T-helper 1 cell treated with Interleukin-12 subunit alpha and Interleukin-12 subunit beta and Interleukin-4 antibody, amounts not matched to agents 30 μg/mL and 1 μg/mL, for 36 hours (primary cell): ENCODE measurements at regions not wholly inside any gene's neighbourhood (a gene's known extent, or its start where the extent isn't known, plus 50 kb on each side); places are given as distances from the start of the nearest gene placed in this dataset.
"Not testable (repeated sequence)": the region's sequence is repeated elsewhere in the genome, so short reads cannot be mapped to it uniquely, and the experiment has no call there.

Source experiments
- H3K27ac Mint-ChIP-seq: one replicate; pipeline ENCODE4 v1.8.0; 2021; ENCODE audit warnings: mild to moderate bottlenecking, mixed read lengths
- H3K27me3 Mint-ChIP-seq: one replicate; pipeline ENCODE4 v1.8.0; 2021; ENCODE audit warnings: low read depth, mixed read lengths
- H3K36me3 Mint-ChIP-seq: one replicate; pipeline ENCODE4 v1.8.0; 2021; ENCODE audit warnings: low read depth, mixed read lengths
- H3K4me1 Mint-ChIP-seq: one replicate; pipeline ENCODE4 v1.8.0; 2021; ENCODE audit warnings: low read depth, mixed read lengths
- H3K4me3 Mint-ChIP-seq: one replicate; pipeline ENCODE4 v1.8.0; 2021; ENCODE audit warnings: mild to moderate bottlenecking, moderate library complexity, mixed read lengths
- H3K9me3 Mint-ChIP-seq: one replicate; pipeline ENCODE4 v1.8.0; 2021; ENCODE audit warnings: mixed read lengths

DNA sequence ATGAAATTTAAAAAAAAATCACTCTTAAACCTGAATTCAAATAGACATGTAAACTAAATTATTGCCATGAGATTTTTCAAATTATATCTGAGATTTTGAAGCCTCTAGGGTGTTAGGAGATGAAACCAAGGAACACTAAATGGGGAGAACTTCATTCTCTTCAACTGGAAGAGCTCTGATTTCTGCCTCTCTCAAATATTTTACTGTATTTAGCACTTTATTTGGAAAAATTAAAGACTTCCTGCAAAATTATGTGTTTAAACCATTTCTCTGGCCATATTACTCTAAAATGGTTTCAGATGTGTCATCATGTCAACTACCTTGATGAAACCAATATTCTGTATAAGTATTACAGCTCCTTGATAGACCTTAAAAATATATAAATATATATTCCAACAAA is 1571.6 kb upstream of the PRR20A start:
- Mint-ChIP-seq H3K4me3 (no peak overlapping the region), H3K27ac (no peak overlapping the region)

DNA sequence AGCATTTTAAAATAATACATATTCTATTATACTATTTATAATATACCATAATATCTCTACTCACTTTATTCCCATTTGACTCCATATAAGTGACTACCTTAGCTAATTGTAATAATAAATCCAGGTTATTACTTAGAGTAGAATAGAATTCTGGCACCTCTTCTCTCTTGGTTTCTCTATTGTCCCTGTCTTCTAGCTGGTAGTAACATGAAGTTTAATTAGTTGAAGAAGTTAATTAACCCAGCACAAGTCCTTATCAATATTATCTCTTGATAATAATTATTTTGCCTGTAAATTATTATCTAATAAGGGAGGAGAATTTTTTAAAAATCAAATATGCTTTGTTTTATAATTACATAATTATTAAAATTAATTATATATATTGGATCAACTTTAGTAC is 1571.2 kb upstream of the PRR20A start:
- Mint-ChIP-seq H3K4me1 (no peaks in the 10 kb centered on the region), H3K4me3 (no peak overlapping the region), H3K36me3 (no peaks in the 10 kb centered on the region), H3K9me3 (peaks cover 3% of the 10 kb centered on the region), H3K27me3 (no peaks in the 10 kb centered on the region), H3K27ac (no peak overlapping the region)

More for the DNA sequence above, 1571.6 kb upstream of the PRR20A start:
- Mint-ChIP-seq H3K27me3 (no peaks in the 10 kb centered on the region), H3K9me3 (peaks cover 3% of the 10 kb centered on the region), H3K4me1 (no peaks in the 10 kb centered on the region), H3K36me3 (no peaks in the 10 kb centered on the region)

DNA sequence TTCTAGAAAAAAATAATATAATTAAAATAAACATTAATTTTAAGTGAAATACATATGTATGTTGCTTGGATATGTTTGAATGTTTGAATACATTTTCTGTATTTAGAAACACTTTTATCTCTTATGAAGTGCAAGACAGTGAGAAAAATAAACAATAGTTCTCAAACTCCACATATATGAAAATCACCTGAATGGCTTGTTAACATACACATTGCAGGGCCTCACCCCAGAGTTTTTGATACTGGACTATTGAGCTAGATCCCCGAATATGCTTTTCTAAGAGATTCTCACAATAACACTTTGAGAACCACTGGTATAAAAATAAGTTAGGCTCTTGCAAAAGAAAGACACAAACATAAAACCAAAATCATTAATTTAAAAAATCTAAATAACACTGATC is 1570.3 kb upstream of the PRR20A start:
- H3K36me3 Mint-ChIP-seq: no peaks in the 10 kb centered on the region
- no peaks in the 10 kb centered on the region for H3K27me3 Mint-ChIP-seq
- peaks cover 3% of the 10 kb centered on the region for H3K9me3 Mint-ChIP-seq
- no peak overlapping the region for H3K4me3 Mint-ChIP-seq
- H3K27ac Mint-ChIP-seq: no peak overlapping the region
- no peaks in the 10 kb centered on the region for H3K4me1 Mint-ChIP-seq

DNA sequence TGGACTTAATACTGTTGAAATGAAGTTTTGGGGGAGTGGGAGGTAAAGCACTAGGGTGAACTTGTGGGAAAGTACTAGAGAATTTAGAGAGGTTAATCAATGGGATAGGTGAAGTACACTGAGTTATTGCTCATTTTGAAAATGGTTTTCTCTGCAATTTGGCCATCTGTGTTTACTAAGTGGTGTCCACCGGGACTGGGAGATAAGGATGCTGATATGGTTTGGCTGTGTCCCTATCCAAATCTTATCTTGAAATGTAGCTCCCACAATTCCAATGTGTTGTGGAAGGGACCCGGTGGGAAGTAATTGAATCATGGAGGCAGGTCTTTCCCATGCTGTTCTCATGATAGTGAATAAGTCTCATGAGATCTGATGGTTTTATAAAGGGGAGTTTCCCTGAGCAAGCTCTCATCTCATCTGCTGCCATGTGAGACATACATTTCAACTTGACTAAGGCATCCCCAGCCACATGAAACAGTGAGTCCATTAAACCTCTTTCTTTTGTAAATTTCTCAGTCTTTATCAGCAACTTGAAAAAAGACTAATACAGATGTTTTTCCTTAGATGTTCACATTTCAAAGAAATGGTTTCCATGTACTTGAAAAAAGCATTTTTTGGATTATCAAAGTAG is 1569.4 kb upstream of the PRR20A start:
- Mint-ChIP-seq H3K27ac (no peak overlapping the region), H3K9me3 (peaks cover 3% of the 10 kb centered on the region), H3K27me3 (no peaks in the 10 kb centered on the region), H3K36me3 (no peaks in the 10 kb centered on the region), H3K4me3 (no peak overlapping the region), H3K4me1 (no peaks in the 10 kb centered on the region)

DNA sequence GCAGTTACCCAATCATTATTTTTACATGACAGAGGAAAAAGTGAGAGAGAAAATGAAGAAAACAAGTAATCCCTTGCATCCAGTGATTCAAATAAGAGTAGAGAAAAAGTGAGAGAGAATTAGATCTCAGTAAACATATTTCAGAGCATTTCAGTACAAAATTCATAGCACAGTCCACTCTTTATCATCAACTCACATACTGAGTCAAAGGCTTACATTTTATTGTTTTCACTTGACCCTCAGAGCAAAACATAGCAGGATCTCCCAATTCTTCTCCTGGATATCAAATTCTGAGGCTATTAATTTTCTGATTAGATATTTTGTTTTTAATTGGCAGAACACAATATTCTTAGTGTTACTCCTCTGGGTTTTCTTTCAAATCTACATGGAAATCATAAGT is 1568.3 kb upstream of the PRR20A start:
- no peaks in the 10 kb centered on the region for H3K9me3 Mint-ChIP-seq
- H3K4me3 Mint-ChIP-seq: no peak overlapping the region
- H3K27me3 Mint-ChIP-seq: no peaks in the 10 kb centered on the region
- H3K4me1 Mint-ChIP-seq: no peaks in the 10 kb centered on the region
- H3K36me3 Mint-ChIP-seq: no peaks in the 10 kb centered on the region
- H3K27ac Mint-ChIP-seq: no peak overlapping the region

DNA sequence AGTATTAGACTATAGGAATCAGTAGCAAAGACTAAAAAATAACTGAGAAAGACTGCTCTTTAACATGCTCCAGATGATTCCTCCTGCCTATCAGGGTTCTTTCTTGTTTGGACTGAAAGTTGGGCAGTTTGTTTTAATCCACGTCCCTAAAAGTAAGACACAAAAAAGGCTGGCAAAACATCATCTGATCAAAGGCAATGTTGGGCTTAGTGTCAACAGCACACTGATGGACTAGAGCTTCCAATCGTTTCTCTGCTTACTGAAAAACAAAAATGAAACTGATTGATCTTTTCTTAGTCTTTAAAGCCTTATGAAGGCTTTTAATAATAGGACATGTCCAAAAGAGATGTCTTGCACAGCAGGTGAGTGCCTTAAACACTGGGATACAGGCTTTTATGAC is 1567.9 kb upstream of the PRR20A start:
- Mint-ChIP-seq H3K4me1 (no peaks in the 10 kb centered on the region), H3K27me3 (no peaks in the 10 kb centered on the region), H3K27ac (no peak overlapping the region), H3K9me3 (no peaks in the 10 kb centered on the region), H3K4me3 (no peak overlapping the region), H3K36me3 (no peaks in the 10 kb centered on the region)

DNA sequence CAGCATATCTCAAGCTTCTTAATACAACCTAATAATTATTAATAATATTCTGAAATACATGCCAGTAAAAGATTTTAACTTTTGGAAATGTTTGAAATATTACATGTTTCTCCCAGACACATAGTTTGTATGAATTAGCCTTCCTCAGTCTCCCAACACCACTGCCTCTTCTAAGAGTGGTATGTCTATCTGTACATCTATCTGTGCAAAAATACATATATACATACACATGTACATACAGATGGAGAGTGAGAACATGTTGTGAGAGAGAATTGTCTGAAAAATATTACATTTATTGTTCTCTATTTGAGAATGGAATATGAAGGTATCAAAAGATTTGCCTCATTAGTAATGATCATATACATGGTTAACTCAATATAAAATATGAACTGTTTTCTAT is 1567.2 kb upstream of the PRR20A start:
- no peaks in the 10 kb centered on the region for H3K27me3 Mint-ChIP-seq
- H3K9me3 Mint-ChIP-seq: no peaks in the 10 kb centered on the region
- no peak overlapping the region for H3K4me3 Mint-ChIP-seq
- H3K4me1 Mint-ChIP-seq: no peaks in the 10 kb centered on the region
- H3K36me3 Mint-ChIP-seq: no peaks in the 10 kb centered on the region
- H3K27ac Mint-ChIP-seq: no peak overlapping the region

DNA sequence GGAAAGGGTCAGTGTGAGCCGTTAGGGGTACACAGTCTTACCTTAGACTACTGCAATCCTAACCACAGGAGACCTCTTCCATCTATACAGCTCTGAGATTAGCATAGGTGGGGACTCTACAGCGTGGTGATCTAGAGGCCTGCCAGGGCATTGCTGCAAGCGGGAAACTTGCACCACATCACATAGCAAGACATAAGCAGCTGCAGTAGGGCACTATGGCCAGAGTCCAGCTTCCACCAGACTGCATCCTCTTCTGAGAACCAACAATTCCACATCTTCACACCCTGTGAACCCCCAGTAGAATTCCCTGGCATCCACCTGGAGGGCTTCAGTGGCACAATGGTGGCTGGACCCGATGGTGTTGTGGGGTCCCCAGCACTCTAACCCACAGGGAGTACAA is 1564.3 kb upstream of the PRR20A start:
- H3K27ac Mint-ChIP-seq: no peak overlapping the region
- H3K36me3 Mint-ChIP-seq: no peaks in the 10 kb centered on the region
- no peak overlapping the region for H3K4me3 Mint-ChIP-seq
- H3K9me3 Mint-ChIP-seq: peaks cover 9% of the 10 kb centered on the region
- no peaks in the 10 kb centered on the region for H3K4me1 Mint-ChIP-seq
- H3K27me3 Mint-ChIP-seq: no peaks in the 10 kb centered on the region

DNA sequence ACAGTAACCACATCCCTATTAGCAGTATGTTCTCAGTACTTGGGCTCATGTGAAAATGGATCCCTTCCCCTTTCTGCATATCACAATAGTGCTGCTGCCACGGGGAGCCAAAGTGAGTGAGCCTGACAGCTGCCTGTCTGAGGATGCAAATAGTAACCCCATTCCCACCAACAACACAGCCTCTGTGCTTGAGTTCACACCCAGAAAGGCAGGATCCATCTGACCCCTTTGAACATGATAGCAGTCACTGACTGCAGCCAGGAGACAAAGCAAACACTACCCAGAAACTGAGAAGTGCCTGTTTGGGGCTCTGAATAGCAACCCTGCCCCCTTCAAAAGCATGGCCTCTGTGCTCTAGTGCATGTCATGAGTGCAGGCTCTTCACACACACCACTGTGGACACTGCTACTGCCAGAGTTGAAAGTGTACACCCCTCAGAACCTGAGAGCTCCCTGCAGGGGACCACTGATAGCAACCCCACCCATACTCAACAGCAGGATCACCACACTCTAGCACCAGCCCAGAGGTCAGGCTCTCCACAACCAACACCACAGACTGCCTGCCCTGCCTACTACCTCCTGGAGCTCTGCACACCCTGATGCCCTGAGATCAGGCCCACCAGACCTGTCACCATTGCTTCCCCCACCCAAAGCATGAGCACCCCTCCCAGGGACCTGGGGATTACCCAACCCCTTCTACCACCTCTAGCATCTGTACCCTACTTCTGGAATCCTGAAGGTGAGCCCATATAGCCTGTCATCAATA is 1563.5 kb upstream of the PRR20A start:
- no peak overlapping the region for H3K27ac Mint-ChIP-seq
- peaks cover 14% of the 10 kb centered on the region for H3K9me3 Mint-ChIP-seq
- no peak overlapping the region for H3K4me3 Mint-ChIP-seq
- H3K36me3 Mint-ChIP-seq: no peaks in the 10 kb centered on the region
- no peaks in the 10 kb centered on the region for H3K4me1 Mint-ChIP-seq
- no peaks in the 10 kb centered on the region for H3K27me3 Mint-ChIP-seq

DNA sequence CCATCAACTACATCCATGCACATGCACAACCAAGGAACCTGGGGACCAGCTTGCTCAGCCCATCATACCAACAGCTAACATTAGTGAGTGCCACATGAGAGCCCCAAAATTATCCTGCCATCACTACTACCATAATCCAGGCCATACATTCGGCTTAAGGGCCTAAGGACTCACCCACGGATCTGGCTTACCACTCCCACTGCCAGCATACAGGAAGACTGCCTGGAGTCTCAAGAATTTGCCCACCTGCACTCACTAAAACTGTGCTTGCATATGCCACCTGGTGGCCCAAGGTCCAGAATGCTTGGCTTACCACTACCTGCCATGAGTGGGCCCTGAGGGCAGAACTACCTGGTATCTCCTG is 1562.9 kb upstream of the PRR20A start:
- H3K4me1 Mint-ChIP-seq: no peaks in the 10 kb centered on the region
- H3K36me3 Mint-ChIP-seq: no peaks in the 10 kb centered on the region
- peaks cover 19% of the 10 kb centered on the region for H3K9me3 Mint-ChIP-seq
- no peaks in the 10 kb centered on the region for H3K27me3 Mint-ChIP-seq
- H3K27ac Mint-ChIP-seq: no peak overlapping the region
- no peak overlapping the region for H3K4me3 Mint-ChIP-seq

DNA sequence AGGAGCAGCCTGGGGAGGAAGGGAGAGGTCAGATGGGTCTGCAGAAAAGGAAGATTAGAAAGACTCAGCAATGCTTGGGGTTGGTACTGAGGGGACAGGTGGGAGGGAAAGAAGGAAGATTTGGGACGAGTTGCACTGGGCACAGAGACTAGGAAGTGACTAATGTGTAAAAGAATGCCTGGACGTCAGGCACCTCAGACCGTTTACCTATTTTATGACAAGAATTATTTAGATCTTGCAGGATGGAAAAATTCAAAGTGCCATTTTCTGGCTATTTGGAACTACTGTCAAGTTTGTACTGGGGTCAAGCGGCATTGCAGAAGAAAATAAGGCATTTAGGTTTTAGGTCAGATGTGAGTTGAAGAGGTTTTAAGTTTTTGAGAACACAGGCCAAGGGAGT is 1558.4 kb upstream of the PRR20A start:
- H3K4me1 Mint-ChIP-seq, H3K27ac Mint-ChIP-seq, H3K27me3 Mint-ChIP-seq, H3K36me3 Mint-ChIP-seq, H3K4me3 Mint-ChIP-seq: not testable (repeated sequence)
- H3K9me3 Mint-ChIP-seq: peaks cover 35% of the 10 kb centered on the region

DNA sequence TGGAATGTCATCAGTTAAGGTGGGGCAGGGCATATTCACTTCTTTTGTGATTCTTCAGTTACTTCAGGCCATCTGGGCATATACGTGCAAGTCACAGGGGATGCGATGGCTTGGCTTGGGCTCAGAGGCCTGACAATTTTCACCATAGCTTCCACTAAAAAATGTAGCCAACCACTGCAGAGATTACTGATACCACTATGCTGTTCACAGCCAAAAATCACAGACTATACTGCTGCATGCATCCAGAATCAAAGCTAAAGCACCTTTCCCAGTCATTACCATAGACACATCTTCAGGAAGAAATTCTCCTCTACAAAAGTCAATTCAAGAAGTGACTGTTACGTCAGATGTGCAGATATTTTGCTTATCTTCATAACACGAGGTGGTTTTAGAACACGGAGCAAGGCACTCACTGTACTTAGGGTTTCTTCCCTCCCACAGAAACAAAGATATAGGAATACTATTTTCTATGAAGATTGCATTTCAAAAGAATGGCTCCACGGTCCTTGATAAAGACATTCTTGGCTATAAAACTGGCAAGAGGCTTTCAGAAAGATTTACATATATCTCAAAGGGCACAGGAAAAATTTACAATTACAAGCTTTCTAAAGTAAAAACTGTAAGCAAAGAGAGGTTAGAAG is 1556.6 kb upstream of the PRR20A start:
- Mint-ChIP-seq H3K4me1 (no peaks in the 10 kb centered on the region), H3K36me3 (no peaks in the 10 kb centered on the region), H3K9me3 (peaks cover 35% of the 10 kb centered on the region), H3K4me3 (no peak overlapping the region), H3K27me3 (no peaks in the 10 kb centered on the region), H3K27ac (no peak overlapping the region)

DNA sequence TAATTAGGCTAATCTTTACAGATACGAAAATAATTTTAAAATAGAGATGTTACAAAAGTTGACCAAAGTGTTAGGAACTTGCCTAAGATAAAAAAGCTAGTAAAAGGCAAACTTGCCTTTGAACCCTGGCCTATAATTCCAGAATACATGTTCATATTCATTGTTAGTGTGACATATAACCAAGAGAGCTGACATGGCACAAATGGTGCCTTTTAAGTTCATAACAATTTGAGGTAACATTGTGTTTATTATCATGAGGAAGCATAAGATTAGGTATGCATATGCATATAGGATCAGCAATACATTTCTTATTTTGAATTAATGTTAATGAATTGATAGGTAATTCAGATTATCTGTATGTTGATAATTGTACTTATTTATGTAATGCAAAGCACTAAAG is 1537.9 kb upstream of the PRR20A start:
- H3K4me3 Mint-ChIP-seq: no peak overlapping the region
- H3K9me3 Mint-ChIP-seq: peaks cover 4% of the 10 kb centered on the region
- H3K27me3 Mint-ChIP-seq: no peaks in the 10 kb centered on the region
- H3K4me1 Mint-ChIP-seq: no peaks in the 10 kb centered on the region
- H3K27ac Mint-ChIP-seq: no peak overlapping the region
- no peaks in the 10 kb centered on the region for H3K36me3 Mint-ChIP-seq

DNA sequence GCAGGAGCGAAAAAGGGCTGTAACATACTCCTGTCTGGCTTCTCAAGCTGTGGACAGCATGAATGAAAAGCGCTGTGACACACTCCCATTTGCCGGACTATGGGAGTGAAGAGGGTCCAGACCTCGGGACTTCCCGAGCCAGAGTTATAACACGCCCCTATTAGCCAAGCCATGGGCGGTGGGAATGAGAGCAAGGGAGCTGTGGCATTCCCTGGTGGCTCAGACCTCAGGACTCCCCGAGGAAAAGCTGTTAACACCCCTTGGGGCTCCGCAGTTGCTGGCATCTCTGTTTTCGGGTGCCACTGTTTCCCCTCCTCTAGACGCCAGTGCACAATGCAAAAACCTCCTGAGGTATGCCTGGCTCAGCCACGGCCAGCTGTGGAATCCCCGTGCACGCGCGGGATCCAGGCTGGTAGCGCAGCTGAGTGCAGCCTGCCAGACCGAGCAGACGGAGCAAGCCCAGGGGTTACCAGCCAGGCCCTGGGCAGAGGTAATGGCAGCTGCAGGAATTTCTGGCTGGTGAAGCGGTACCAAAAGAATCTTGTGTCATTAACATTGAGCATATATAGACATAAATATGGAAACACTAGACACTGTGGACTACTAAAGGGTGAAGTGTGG is 1534.6 kb upstream of the PRR20A start:
- Mint-ChIP-seq H3K27ac (no peak overlapping the region), H3K4me1 (no peaks in the 10 kb centered on the region), H3K4me3 (no peak overlapping the region), H3K27me3 (no peaks in the 10 kb centered on the region), H3K36me3 (no peaks in the 10 kb centered on the region), H3K9me3 (peaks cover 9% of the 10 kb centered on the region)
